ENCODE measurements at regions not wholly inside any gene's neighbourhood (a gene's known extent, or its start where the extent isn't known, plus 50 kb on each side); places are given as distances from the start of the nearest gene placed in this dataset.

DNA sequence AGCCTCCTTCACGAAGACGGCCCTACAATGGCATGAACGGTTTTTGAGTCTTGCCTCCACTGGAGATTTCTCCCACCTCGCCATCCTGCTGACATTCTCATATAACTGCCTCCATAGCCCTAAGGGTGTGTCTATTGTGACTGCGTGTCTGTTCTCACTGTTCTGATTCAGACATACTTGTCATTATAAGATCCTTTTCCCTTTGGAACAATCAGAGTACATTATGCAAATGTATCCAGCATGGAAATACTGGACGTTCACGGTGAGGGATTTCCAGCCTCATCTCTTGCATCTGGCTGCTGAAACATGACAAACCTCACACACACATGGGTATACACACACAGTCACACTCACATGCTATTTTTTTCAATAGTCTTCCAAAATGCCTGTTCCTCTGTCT lies 402.1 kb downstream of the DIRAS2 start:
- intact Hi-C loops (cut with micrococcal nuclease) = loop anchor here (10.0 kb wide), 1 partner anchor 214 kb away; no protein-coding TSS in a partner anchor
- Histone ChIP-seq H3K27me3 (ENCODE audit: insufficient read depth, low read length) (peaks cover 3% of the 10 kb centered on the region), H3K4me2 (ENCODE audit: low read length) (no peak overlapping the region), H3K79me2 (ENCODE audit: insufficient read depth, low read length) (no peaks in the 10 kb centered on the region), H3K4me1 (ENCODE audit: control insufficient read depth in 1 of 2, insufficient read depth in 2 of 2, low read length in 2 of 2) (no peaks in the 10 kb centered on the region), H3K9me2 (ENCODE audit: insufficient read depth) (no peaks in the 10 kb centered on the region), H3K27ac (ENCODE audit: low read depth, low read length) (no peak overlapping the region), H3K36me3 (ENCODE audit: control insufficient read depth in 1 of 2, insufficient read depth in 2 of 2, low read length in 2 of 2) (no peaks in the 10 kb centered on the region), H3K9me3 (ENCODE audit: control insufficient read depth in 1 of 2, insufficient read depth in 1 of 2, low read depth in 1 of 2, low read length in 2 of 2) (no peaks in the 10 kb centered on the region), H2AFZ (ENCODE audit: low read depth, low read length, poor library complexity, severe bottlenecking) (no peak overlapping the region), H4K20me1 (ENCODE audit: insufficient read depth) (no peaks in the 10 kb centered on the region), H3K4me3 (replicated peaks in 1 of 2; ENCODE audit: low read depth in 1 of 2, low read length in 2 of 2) (no peak overlapping the region), H3K9ac (ENCODE audit: low read length) (no peak overlapping the region)
- POLR2A ChIA-PET = no interaction called here
- no peak for DNase-seq (ENCODE audit: low read depth, low spot score)
- TF ChIP-seq, protein P1, sequence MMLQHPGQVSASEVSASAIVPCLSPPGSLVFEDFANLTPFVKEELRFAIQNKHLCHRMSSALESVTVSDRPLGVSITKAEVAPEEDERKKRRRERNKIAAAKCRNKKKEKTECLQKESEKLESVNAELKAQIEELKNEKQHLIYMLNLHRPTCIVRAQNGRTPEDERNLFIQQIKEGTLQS (IDR thresholded peaks at IDR 0.05) = no peak
- no peak for TF ChIP-seq ZNF274 (IDR thresholded peaks at IDR 0.05; ENCODE audit: low read depth, low read length)
- TF ChIP-seq, protein P2, sequence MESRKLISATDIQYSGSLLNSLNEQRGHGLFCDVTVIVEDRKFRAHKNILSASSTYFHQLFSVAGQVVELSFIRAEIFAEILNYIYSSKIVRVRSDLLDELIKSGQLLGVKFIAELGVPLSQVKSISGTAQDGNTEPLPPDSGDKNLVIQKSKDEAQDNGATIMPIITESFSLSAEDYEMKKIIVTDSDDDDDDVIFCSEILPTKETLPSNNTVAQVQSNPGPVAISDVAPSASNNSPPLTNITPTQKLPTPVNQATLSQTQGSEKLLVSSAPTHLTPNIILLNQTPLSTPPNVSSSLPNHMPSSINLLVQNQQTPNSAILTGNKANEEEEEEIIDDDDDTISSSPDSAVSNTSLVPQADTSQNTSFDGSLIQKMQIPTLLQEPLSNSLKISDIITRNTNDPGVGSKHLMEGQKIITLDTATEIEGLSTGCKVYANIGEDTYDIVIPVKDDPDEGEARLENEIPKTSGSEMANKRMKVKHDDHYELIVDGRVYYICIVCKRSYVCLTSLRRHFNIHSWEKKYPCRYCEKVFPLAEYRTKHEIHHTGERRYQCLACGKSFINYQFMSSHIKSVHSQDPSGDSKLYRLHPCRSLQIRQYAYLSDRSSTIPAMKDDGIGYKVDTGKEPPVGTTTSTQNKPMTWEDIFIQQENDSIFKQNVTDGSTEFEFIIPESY (IDR thresholded peaks at IDR 0.05; ENCODE audit: extremely low read depth, insufficient replicate concordance, low read length) = no peak
- TF ChIP-seq, protein P3, sequence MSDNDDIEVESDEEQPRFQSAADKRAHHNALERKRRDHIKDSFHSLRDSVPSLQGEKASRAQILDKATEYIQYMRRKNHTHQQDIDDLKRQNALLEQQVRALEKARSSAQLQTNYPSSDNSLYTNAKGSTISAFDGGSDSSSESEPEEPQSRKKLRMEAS (IDR thresholded peaks at IDR 0.05) = no peak
- TF ChIP-seq POLR2A (IDR thresholded peaks at IDR 0.05; ENCODE audit: borderline replicate concordance, extremely low read depth, insufficient read depth, insufficient read length) = no peak
- TF ChIP-seq EGR1 (IDR thresholded peaks at IDR 0.05; ENCODE audit: low read depth) = no peak
- no peak for TF ChIP-seq POLR2AphosphoS5 (IDR thresholded peaks at IDR 0.05; ENCODE audit: low read depth, low read length)
- TF ChIP-seq YY1 (IDR thresholded peaks at IDR 0.05; ENCODE audit: extremely low read depth, insufficient replicate concordance, low read depth, low read length) = no peak
- TF ChIP-seq EZH2 (IDR thresholded peaks at IDR 0.05) = no peak
- no peak for TF ChIP-seq CEBPB (IDR thresholded peaks at IDR 0.05; ENCODE audit: low read depth)
- RAD21 ChIA-PET (ENCODE audit: low non-redundant PET in 1 of 2, low total read pairs in 2 of 2, uncharacterized antibody in 2 of 2, unreplicated experiment in 2 of 2) = no interaction called here
- ATAC-seq = no peak
- CTCF ChIA-PET = no interaction called here
- no TSS peak for BruUV-seq (replicated peaks)
